HepG2 (cell line): ENCODE measurements at regions not wholly inside any gene's neighbourhood (a gene's known extent, or its start where the extent isn't known, plus 50 kb on each side); places are given as distances from the start of the nearest gene placed in this dataset.

ENCODE experiments used
- ATAC-seq: fragments of 200-7000 bp; cut with Tn5 transposase; 3 replicates; pipeline ENCODE4 v1.9.1; 2020; ENCODE audit warnings: mild to moderate bottlenecking, moderate library complexity
- BruUV-seq: library from RNA; stranded (reverse); fragments of 400-500 nt; replicated peaks from 2 replicates; lab custom pipeline; 2021; lab: Mats Ljungman, UMichigan
- CTCF ChIA-PET: fragments of 300-600 bp; formaldehyde crosslinking; extraction: SDS; loops from one replicate; lab custom pipeline; 2021; ENCODE audit warnings: low total read pairs, inconsistent platforms, low intra/inter-chr PET ratio; lab: Yijun Ruan, JAX
- POLR2A ChIA-PET: fragments of 350-600 bp; sonication (Branson Sonifier 250); formaldehyde crosslinking; loops from one replicate; lab custom pipeline; 2020; ENCODE audit warnings: antibody characterized with exemption, inconsistent platforms; lab: Yijun Ruan, JAX
- DNase-seq: peaks from one replicate; pipeline ENCODE4 v3.0.0-alpha.2; 2015; ENCODE audit warnings: low spot score
- FAIRE-seq: peaks from 3 replicates; lab custom pipeline; 2011; peaks lifted over from hg19 to GRCh38; lab: Jason Lieb, UNC
- H2AFZ ChIP-seq: one replicate; pipeline ENCODE4 v1.6.1; 2011; ENCODE audit warnings: low read length, inconsistent platforms
- H3K27ac ChIP-seq: fragments of 300-600 bp; 3 replicates; pipeline ENCODE4 v1.8.0; 2011; ENCODE audit warnings: mixed run types, mild to moderate bottlenecking, mixed read lengths, low read length, inconsistent platforms; ENCODE audit not compliant: insufficient read depth; ENCODE audit errors: extremely low read length
- H3K27me3 ChIP-seq, 2 experiments: fragments of 200-600 bp in 1 of 2; 2 replicates in 1 of 2; 3 replicates in 1 of 2; pipeline versions ENCODE4 v1.6.0 to v1.8.0; 2011; ENCODE audit warnings: low read length in 2 of 2, mild to moderate bottlenecking in 2 of 2, moderate library complexity in 2 of 2, inconsistent platforms in 1 of 2; ENCODE audit not compliant: insufficient read depth in 2 of 2, control insufficient read depth in 1 of 2
- H3K36me3 ChIP-seq, 2 experiments: fragments of 200-600 bp in 1 of 2; replicated peaks in 1 of 2; 2 replicates in 1 of 2; 3 replicates in 1 of 2; pipeline versions ENCODE4 v1.5.1 to v1.8.0; 2011; ENCODE audit warnings: low read length in 2 of 2, inconsistent platforms in 1 of 2; ENCODE audit not compliant: insufficient read depth in 2 of 2, control insufficient read depth in 1 of 2
- H3K4me1 ChIP-seq: 2 replicates; pipeline ENCODE4 v1.5.1; 2012; ENCODE audit warnings: low read length, inconsistent platforms; ENCODE audit not compliant: insufficient read depth
- H3K4me2 ChIP-seq: 2 replicates; pipeline ENCODE4 v1.6.0; 2011; ENCODE audit warnings: low read depth, low read length, inconsistent platforms
- H3K4me3 ChIP-seq, 3 experiments: fragments of 200-600 bp in 1 of 3; sonication (generic), shearing (Covaris generic) in 1 of 3; replicated peaks in 1 of 3; 2 replicates each; pipeline ENCODE4 v1.5.1; 2011 to 2016; ENCODE audit warnings: low read length in 3 of 3, inconsistent platforms in 2 of 3, low read depth in 2 of 3, mild to moderate bottlenecking in 2 of 3, control low read depth in 1 of 3, mixed read lengths in 1 of 3; ENCODE audit not compliant: insufficient read depth in 1 of 3
- H3K79me2 ChIP-seq: one replicate; pipeline ENCODE4 v1.6.1; 2011; ENCODE audit warnings: low read length, inconsistent platforms; ENCODE audit not compliant: insufficient read depth
- H3K9ac ChIP-seq: 2 replicates; pipeline ENCODE4 v1.6.0; 2011; ENCODE audit warnings: mild to moderate bottlenecking, low read depth, low read length, inconsistent platforms; ENCODE audit not compliant: insufficient read depth
- H3K9me3 ChIP-seq: 2 replicates; pipeline ENCODE4 v1.5.1; 2012; ENCODE audit warnings: mild to moderate bottlenecking, low read length
- H4K20me1 ChIP-seq: 2 replicates; pipeline ENCODE4 v1.6.0; 2011; ENCODE audit warnings: inconsistent platforms, mild to moderate bottlenecking, low read length, moderate library complexity; ENCODE audit not compliant: insufficient read depth
- CC2D1A ChIP-seq: sonication (generic); formaldehyde crosslinking; IDR thresholded peaks from 2 replicates; pipeline ENCODE4 v1.8.1; 2023; ENCODE audit warnings: mild to moderate bottlenecking, missing genetic modification reagents
- CENPX ChIP-seq: sonication (generic); formaldehyde crosslinking; IDR thresholded peaks from 2 replicates; pipeline ENCODE4 v1.9.0; 2021; ENCODE audit warnings: mild to moderate bottlenecking, missing genetic modification reagents, moderate library complexity
- GFI1 ChIP-seq: sonication (generic); formaldehyde crosslinking; IDR thresholded peaks from 2 replicates; pipeline ENCODE4 v1.5.0; 2020; ENCODE audit warnings: missing genetic modification reagents, mild to moderate bottlenecking, borderline replicate concordance
- IKZF1 ChIP-seq: fragments of 450-650 bp; IDR thresholded peaks from 2 replicates; pipeline ENCODE4 v1.7.1; 2016
- IRX3 ChIP-seq: sonication (generic); formaldehyde crosslinking; IDR thresholded peaks from 2 replicates; pipeline ENCODE4 v1.8.1; 2023; ENCODE audit warnings: mild to moderate bottlenecking, low read depth, missing genetic modification reagents, borderline replicate concordance
- KDM5A ChIP-seq: fragments of 200-600 bp; sonication (generic); IDR thresholded peaks from 2 replicates; pipeline ENCODE4 v1.7.0; 2018; ENCODE audit warnings: antibody characterized with exemption, mild to moderate bottlenecking, low read length, borderline replicate concordance
- MIXL1 ChIP-seq: IDR thresholded peaks from 2 replicates; pipeline ENCODE4 v1.6.1; 2016
- NFKB2 ChIP-seq: sonication (generic); formaldehyde crosslinking; IDR thresholded peaks from 2 replicates; pipeline ENCODE4 v1.4.0; 2020; ENCODE audit warnings: missing genetic modification reagents, borderline replicate concordance
- U2AF1 ChIP-seq: fragments of 200-400 bp; formaldehyde crosslinking; optimal IDR thresholded peaks from 2 replicates; pipeline ENCODE3; 2017; ENCODE audit warnings: mild to moderate bottlenecking, low read depth, low read length
- ZNF101 ChIP-seq: sonication (generic); formaldehyde crosslinking; IDR thresholded peaks from 2 replicates; pipeline ENCODE4 v1.4.0; 2020; ENCODE audit warnings: mild to moderate bottlenecking, low read depth, missing genetic modification reagents, borderline replicate concordance
- ZNF180 ChIP-seq: sonication (generic); formaldehyde crosslinking; IDR thresholded peaks from 2 replicates; pipeline ENCODE4 v1.4.0; 2020; ENCODE audit warnings: low read depth, missing genetic modification reagents, borderline replicate concordance
- ZNF232 ChIP-seq: sonication (generic); formaldehyde crosslinking; IDR thresholded peaks from 2 replicates; pipeline ENCODE4 v1.4.0; 2020; ENCODE audit warnings: missing genetic modification reagents, borderline replicate concordance
- ZNF446 ChIP-seq: sonication (generic); formaldehyde crosslinking; IDR thresholded peaks from 2 replicates; pipeline ENCODE4 v1.5.0; 2020; ENCODE audit warnings: mild to moderate bottlenecking, missing genetic modification reagents
- ZNF713 ChIP-seq: sonication (generic); formaldehyde crosslinking; IDR thresholded peaks from 2 replicates; pipeline ENCODE4 v1.4.0; 2020; ENCODE audit warnings: mild to moderate bottlenecking, missing genetic modification reagents
- ZNF780A ChIP-seq: sonication (generic); formaldehyde crosslinking; IDR thresholded peaks from 2 replicates; pipeline ENCODE4 v1.8.0; 2022; ENCODE audit warnings: mild to moderate bottlenecking, missing genetic modification reagents, moderate library complexity
- WGBS: methylation state at CpG from one replicate; pipeline ENCODE4 v1.1.6; 2017; ENCODE audit warnings: low lambda C conversion rate; 5-methylcytosine and 5-hydroxymethylcytosine counted together
- in situ Hi-C: cut with HindIII; loops from 2 replicates; pipeline ENCODE4 v1.10.0; 2017; ENCODE audit warnings: low pct_unique_long_range_greater_than_20kb; ENCODE audit not compliant: extremely low pct_ligation_motif_present
- intact Hi-C: fragments of 100-400 bp; cut with micrococcal nuclease; formaldehyde crosslinking; loops from one replicate; pipeline ENCODE4 v1.10.0; 2022; ENCODE audit not compliant: unreplicated experiment
- TF ChIP-seq, protein P1 (sequence below): sonication (generic); formaldehyde crosslinking; IDR thresholded peaks from 2 replicates; pipeline ENCODE4 v1.5.1; 2020; ENCODE audit warnings: missing genetic modification reagents, mild to moderate bottlenecking, borderline replicate concordance
- TF ChIP-seq, protein P2 (sequence below): sonication (generic); formaldehyde crosslinking; IDR thresholded peaks from 2 replicates; pipeline ENCODE4 v1.4.0; 2020; ENCODE audit warnings: missing genetic modification reagents
- TF ChIP-seq, protein P3 (sequence below): sonication (generic); formaldehyde crosslinking; IDR thresholded peaks from 2 replicates; pipeline ENCODE4 v1.4.0; 2020; ENCODE audit warnings: low read depth, mild to moderate bottlenecking, missing genetic modification reagents

DNA sequence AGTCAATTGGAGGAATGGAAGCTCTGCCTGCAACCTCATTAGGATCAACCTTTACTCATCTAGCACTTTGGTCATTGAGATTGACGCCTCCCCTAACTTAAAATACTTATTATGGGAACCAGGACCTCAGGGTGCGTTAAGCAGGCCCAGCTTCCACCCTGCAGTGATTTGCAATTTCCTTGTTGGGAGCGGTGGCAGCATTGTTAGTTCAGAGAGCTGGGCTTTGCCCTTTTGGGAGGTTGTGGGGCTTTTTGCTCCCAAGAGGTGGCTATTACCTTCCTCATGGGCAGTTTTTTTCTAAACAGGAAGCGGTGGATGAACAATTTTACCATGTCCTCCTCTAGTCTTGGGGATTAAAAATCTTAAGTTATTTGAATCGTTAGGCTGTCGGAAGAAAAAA, 60.9 kb downstream of the TMEM215 start:
- ChIA-PET CTCF (no interaction called here), POLR2A (no interaction called here)
- DNase-seq (no peak), ATAC-seq (no peak), FAIRE-seq (no peak)
- intact Hi-C loops = no loop called here
- no peaks in the 10 kb centered on the region for H3K79me2 ChIP-seq
- no peak overlapping the region for H2AFZ ChIP-seq
- no peak overlapping the region for H3K27ac ChIP-seq
- in situ Hi-C loops = no loop called here
- no peaks in the 10 kb centered on the region for H3K4me1 ChIP-seq
- WGBS = 13% methylated on average over 6 of the region's 6 CpGs
- TF ChIP-seq U2AF1 (no peak), ZNF101 (CRISPR knock-in tag) (no peak), KDM5A (no peak), CENPX (no peak), NFKB2 (CRISPR knock-in tag) (no peak), MIXL1 (CRISPR knock-in tag) (no peak), ZNF180 (no peak), IRX3 (CRISPR knock-in tag) (no peak), CC2D1A (CRISPR knock-in tag) (no peak), ZNF232 (CRISPR knock-in tag) (no peak), ZNF780A (CRISPR knock-in tag) (no peak), GFI1 (CRISPR knock-in tag) (no peak), ZNF713 (no peak), IKZF1 (no peak), ZNF446 (CRISPR knock-in tag) (no peak)
- TF ChIP-seq, protein P1, sequence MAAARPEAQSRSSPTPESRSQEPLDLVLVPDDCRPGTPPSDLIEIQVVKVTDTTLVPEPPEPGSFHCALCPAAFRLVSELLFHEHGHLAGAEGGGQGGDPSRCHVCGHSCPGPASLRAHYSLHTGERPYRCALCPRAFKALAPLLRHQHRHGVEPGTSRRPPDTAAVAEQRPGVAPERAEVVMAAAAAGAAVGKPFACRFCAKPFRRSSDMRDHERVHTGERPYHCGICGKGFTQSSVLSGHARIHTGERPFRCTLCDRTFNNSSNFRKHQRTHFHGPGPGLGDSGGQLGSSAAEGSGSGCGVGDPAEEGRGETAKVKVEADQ (CRISPR knock-in tag) = no peak
- TF ChIP-seq, protein P2, sequence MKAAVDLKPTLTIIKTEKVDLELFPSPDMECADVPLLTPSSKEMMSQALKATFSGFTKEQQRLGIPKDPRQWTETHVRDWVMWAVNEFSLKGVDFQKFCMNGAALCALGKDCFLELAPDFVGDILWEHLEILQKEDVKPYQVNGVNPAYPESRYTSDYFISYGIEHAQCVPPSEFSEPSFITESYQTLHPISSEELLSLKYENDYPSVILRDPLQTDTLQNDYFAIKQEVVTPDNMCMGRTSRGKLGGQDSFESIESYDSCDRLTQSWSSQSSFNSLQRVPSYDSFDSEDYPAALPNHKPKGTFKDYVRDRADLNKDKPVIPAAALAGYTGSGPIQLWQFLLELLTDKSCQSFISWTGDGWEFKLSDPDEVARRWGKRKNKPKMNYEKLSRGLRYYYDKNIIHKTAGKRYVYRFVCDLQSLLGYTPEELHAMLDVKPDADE (CRISPR knock-in tag) = no peak
- TF ChIP-seq, protein P3, sequence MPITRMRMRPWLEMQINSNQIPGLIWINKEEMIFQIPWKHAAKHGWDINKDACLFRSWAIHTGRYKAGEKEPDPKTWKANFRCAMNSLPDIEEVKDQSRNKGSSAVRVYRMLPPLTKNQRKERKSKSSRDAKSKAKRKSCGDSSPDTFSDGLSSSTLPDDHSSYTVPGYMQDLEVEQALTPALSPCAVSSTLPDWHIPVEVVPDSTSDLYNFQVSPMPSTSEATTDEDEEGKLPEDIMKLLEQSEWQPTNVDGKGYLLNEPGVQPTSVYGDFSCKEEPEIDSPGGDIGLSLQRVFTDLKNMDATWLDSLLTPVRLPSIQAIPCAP (CRISPR knock-in tag) = no peak
- no peaks in the 10 kb centered on the region; a peak in 1 of 5 replicates for H3K27me3 ChIP-seq
- H3K9me3 ChIP-seq = no peaks in the 10 kb centered on the region
- no peaks in the 10 kb centered on the region for H3K36me3 ChIP-seq
- no peak overlapping the region for H3K4me2 ChIP-seq
- H4K20me1 ChIP-seq = no peaks in the 10 kb centered on the region
- no peak overlapping the region for H3K4me3 ChIP-seq
- BruUV-seq = no TSS peak
- no peak overlapping the region for H3K9ac ChIP-seq
